NCI-H2196 treated with DMSO at 0.1 percent for 48 hours (cell line): ENCODE measurements at regions not wholly inside any gene's neighbourhood (a gene's known extent, or its start where the extent isn't known, plus 50 kb on each side); places are given as distances from the start of the nearest gene placed in this dataset.
"Not testable (repeated sequence)": the region's sequence is repeated elsewhere in the genome, so short reads cannot be mapped to it uniquely, and the experiment has no call there.

Experiments
- DNase-seq: peaks from one replicate; lab custom pipeline; 2025; ENCODE audit not compliant: unreplicated experiment; lab: John Stamatoyannopoulos, UW

DNA sequence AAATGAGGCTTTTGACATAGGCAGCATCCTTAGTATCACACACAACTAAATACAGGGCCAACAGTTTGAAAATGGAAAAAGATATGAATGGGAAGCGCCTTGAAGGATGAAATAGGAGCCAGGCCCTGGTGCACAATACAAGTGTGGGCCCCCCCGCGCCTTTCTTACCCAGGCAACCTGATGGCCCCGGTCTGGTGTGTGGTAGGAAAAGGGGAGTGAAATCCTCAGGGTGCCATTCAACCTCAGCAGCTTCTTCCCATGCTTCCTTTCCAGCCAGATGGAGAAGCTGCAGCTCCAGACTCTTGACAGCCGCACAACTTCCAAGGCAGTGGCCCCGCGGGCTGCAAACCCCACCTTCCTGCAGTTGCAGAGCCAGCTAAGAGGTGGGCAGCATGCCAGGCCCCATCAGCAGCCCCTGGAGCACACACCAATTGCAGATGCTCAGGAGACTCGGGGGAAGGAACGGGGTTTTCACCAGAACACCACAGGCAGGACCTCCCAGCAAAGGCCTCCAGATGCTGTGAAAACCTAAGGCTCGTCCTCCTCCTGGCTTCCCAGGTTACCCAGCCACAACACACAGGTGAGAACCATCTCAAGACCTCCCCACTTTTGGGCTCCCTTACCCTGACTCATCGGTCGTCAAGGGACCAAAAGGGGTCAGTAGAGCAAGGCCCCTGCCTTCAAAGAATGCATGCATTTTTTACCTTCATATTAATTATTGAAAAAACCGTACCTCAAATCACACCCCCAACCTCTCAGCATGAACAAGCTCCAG is 101.6 kb downstream of the CPN2 start:
- no peak for DNase-seq

DNA sequence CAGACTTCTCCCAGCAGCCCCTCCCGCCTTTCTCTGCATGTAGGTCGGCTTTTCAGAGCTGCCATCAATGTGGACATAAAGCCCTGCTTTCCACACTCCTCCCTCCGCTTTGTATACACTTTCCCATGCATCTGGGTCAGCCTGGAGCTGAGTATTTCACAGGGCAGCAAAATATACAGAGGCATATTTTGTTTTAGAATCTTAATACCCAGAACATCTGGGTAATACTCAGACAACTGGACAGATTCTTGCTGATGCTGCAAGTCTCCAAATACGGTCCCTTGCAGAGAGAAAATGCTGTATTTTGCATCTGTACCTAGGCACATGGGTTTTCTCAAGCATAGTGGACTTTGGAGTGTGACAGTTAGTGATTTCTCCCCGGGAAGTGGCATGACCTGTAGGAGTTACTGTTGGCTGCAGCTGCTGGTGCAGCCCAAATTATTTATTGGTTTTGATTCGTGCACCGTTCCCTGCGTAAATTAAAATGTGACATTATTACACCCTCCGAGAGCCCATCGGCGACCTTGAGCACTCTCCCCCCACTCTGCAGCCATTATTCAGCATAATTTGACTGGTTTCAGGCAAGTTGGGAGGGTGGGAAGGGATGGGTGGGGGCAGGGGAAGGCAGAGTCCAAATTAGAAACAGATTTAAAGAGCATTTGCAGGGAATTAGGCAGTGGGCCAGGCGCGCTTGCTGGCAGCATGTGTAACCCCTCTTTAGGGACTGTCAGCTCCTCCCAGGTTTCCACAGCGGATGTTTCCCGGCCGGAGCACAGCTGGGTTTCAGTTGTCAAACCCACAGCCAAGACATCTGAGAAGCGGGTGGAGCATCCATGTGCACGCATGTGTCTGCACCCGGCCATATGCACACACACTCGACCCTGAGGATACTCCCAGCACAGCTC is 100.8 kb downstream of the CPN2 start:
- DNase-seq = no peak

DNA sequence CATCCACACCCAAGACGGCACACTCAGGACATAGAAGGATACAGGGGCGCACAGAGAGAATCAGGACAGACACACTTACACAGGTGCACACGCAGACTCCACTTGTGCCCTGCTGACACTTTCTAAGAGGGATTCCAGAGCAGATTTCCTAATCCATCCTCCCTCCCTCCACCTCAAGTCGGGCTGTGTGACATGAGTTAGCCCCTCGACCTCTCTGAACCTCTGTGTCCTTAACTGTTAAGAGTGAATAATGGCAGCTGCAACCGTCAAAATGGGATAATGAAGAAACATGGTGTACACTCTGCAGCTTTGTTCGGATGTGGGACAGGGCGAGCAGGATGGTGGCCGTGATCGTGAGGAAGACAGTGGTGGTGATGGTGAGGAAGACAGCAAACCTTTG is 100.1 kb downstream of the CPN2 start:
- DNase-seq = no peak

DNA sequence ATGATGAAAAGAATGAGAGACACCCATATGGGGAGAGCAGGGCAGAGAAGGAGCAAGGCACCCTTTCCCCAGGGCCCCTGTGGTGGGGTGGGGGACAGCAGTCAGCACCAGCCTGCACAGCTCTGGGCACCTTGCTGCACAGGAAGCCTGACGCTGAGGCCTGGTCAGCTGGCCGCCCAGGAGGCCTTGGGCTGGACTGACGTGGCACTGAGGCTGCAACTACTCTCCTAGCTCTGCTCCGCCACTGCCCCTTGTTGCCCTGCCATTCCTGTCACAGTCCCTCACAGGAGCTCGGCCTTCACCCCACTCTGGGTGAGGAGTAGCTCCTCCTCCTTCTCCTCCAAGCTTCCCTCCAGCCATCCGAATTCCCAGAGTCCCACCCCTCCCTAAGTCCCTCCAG is 99.7 kb downstream of the CPN2 start:
- DNase-seq = no peak

DNA sequence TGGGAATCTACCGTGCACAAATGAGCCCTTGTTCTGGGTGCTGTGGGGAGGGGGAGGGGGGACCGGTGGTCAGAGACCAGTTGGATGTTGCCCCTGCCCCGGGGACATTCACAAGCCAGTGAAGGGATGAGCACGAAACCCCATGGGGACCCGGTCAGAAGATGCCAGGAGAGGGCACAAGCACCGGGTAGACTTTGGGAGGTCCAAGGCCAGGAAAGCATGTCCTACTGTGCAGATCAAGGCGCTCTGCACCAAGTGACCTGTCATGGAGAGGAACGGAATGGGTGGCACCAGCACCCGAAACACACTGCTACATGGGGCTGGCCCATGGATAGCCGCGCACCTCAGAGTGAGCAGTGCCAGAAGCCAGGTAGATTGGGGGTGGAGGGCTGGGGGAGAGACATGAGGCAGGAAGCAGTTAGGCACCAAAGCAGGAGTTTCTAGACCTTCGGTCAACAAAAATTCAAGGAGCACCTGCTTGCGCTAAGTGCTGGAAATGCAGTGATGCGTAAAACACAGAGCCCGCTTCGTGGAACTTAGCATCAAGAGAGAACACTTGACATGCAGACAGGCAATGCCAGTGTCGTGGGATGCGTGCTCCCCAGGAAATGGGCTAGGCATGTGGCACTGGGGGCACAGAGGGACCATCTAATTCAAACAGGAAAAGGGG is 99.1 kb downstream of the CPN2 start:
- DNase-seq = no peak

DNA sequence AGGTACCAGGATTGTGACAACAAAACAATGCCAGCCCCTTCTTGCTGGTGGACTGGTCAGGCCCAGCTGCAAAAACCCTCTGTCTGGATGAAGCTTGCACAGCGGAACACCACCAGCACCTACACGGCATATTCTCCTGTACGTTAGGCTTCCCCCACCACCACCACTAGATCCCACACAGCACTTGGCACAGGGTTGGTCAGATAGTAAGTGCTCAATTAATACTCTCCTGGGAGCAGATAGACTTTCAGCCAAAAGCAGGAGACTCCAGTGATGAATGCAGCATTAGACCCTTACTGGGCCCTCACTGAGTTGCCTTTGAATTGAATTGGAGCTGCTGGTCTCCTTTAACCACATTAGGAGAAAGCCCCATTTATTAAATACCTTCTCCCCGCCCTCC is 97.9 kb downstream of the CPN2 start:
- DNase-seq = no peak

DNA sequence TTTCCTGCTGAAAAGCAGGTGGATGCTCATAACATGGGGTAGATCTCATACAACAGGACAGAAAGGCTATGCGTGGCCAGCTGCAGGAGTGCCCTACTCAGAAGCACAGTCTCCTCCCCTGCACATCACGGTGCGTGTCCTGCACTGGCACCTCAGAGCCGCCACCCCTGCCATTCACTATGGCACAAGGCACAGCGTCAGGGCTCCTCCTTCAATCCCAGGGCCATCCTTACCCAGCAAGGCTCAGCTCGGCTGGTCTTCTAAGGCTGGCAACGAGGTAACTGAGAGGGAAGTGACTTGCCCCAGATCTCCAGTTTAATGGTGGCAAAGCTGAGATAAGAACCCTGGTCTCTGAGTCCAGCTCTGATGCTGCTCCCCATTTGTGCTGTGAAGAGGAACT is 97.1 kb downstream of the CPN2 start:
- DNase-seq = no peak

DNA sequence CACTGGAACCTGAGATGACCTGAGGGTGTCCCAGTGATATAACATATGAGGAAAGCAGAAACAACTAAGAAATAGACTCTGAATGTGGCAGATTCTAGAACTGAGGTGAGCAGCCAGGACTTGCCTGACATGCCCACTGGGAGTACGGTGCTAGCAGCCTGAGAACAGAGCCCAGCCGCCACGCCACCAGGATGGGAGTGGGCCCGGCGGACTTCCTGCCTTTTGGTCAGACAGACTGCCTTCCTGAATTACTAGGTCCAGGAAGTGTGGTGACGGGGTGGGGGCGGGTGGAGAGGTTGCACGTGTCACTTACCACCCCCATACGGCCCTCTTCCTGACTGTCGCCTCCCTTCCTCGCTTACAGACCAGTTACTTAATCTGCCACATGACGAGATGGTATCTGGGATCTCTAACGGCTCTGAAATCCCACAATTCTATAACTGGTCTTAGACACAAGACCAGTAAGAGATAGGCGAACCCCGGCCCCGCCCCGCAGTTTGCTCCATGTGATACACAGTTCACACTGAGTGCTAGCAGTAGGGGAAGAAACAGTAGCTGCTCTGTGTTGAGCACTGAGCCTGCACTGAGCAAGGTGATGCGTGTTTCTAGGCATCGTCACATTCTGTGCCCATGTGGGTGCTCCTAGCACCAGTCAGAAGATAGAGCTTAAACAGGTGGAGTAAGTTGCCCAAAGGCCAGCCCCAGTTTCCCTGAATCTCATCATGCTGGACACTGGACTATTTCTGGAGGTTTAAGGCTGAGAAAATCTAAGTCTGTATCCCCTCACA is 95.7 kb downstream of the CPN2 start:
- no peak for DNase-seq

DNA sequence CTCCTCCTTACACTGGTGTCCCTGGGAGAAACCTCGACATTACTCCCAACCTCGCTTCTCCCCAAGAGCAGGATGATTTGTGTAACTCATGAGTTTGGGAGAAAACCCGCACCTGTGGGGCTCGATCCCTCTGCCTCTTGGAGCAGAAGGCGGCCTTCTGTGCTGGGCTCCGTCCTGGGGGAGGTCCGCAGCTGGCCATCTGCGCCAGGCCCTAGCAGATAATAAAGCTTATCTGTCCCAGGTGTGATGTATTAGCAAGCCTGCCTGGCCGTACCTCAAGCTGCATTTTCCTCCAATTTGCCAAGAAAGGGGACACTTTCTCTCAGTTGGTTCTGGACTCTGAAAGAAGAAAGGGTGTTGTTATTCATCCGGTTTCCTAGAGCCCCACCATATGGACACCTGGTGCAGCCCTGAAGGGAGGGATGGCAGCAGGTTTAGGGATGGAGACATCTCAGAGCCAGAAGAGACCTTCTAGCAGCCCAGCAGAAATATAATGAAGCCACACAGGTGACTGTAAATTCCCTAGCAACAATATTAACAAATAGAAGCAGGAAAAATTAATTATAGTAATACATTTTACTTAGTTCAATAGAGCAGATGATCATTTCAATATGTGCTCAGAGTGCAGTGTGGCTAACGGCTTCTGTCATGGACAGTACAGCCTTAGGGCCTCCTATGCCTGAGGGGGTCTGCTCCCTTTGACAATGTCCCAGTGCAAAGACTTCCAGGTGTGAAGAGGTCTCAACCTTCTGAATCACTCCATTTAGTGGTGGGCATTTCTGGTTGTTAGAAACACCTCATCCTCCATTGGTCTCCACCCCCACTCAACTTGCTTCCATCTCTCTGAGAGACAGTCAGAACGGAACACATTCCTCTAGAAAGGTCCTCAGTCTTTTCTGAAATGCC is 94.8 kb downstream of the CPN2 start:
- DNase-seq = no peak

DNA sequence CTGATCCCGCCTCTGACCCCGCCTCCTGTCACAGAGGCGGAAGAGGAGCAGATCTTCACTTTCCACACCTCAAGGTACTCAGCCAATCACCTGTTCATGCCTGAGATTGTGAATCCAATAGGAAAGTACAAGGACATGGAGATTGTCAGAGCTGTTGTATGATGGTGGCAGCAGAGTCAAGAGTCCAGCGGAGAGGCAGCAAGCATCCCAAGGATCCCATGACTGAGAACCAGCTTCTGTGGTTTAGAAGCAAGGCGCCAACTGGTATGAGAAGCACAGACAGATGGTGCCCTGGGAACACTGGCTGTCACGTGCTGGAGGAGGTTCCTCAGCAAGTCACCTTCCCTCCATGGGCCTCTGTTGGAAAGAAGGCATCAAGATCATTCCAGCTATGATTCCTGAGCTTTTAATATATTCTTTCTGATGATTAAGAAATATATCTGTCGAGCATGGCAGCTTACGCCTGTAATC is 93.9 kb downstream of the CPN2 start:
- DNase-seq = no peak

DNA sequence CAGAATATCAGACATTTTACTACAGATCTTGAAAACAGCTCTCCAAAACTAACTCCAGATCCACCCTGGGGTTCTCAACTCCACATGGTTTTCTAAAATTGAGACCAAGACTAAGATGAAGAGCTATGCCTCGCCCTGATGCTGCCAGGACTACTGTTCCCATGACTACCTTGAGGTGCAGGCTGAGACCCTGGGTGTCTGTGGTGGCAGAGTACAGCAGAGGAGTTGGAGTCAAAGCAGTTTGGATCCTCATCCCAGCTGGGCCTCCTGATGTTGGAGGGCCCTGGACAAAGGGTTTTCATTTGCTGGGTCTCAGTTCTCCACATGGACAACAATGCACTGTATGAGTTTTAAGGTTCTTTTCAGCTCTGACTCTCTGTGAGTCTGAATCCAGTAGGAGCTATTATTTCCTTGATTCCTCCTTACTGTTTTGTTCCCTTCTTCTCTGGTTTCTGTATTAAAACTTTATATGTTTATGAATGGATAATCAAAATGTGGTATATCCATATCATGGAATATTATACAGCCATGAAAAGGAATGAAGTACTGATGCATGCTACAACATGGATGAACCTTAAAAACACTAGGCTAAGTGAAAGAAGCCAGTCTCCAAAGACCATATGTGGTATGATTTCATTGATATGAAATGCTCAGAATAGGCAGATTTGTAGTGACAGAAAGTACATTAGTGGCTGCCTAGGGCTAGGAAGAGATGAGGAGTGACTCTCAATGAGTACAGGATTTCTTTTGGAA is 93.0 kb downstream of the CPN2 start:
- DNase-seq = no peak

DNA sequence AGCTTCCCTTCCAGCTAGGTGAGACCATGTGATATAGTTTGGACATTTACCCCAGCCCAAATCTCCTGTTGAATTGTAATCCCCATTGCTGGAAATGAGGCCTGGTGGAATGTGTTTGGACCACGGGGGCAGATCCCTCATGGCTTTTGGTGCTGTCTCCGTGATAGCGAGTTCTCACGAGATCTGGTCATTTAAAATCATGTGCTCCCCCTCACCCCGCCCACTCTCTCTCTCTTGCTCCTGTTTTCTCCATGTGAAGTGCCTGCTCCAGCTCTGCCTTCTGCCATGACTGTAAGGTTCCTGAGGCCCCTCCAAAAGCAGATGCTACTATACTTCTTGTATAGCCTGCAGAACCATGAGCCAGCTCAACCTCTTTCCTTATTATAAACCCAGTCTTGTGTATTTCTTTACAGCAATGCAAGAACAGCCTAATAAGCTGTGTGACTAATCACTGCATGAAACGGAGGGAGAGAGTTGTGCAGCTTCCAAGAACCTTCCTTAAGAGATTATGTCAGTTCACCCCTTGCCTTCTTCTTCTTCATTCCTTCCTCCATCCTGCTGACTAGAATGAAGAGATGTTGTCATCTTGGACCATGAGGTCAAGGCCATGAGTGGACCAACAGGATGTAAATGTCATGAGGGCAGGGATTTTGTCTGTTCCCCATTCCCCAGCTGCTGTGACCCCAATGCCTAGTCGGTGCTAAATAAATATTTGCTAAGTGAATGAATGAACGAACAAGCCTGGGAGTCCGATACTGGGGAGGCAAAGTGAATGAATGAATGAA is 91.0 kb downstream of the CPN2 start:
- no peak for DNase-seq

DNA sequence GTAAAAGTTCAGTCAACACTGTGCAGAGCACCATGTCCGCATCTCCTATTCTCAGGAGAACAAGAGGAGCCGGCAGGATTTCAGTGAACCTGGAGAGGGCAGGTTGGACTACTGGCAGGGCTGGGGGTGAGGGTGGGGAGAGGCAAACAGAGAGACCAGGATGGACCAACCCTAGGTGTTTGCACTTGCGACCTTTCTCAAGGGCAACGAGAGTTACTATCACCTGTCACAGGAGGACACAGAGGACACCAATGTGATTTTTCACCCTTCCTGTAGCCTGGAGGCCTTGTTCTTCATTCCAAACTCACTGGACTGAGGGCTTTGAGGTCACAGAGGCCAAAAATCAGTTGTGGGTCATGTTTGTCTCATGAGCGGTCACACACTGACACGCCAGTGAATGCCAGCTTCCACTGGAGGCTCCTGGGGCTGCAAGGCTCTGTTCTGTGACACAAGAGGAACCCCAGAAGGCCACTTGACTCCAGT is 89.5 kb downstream of the CPN2 start:
- DNase-seq = no peak

DNA sequence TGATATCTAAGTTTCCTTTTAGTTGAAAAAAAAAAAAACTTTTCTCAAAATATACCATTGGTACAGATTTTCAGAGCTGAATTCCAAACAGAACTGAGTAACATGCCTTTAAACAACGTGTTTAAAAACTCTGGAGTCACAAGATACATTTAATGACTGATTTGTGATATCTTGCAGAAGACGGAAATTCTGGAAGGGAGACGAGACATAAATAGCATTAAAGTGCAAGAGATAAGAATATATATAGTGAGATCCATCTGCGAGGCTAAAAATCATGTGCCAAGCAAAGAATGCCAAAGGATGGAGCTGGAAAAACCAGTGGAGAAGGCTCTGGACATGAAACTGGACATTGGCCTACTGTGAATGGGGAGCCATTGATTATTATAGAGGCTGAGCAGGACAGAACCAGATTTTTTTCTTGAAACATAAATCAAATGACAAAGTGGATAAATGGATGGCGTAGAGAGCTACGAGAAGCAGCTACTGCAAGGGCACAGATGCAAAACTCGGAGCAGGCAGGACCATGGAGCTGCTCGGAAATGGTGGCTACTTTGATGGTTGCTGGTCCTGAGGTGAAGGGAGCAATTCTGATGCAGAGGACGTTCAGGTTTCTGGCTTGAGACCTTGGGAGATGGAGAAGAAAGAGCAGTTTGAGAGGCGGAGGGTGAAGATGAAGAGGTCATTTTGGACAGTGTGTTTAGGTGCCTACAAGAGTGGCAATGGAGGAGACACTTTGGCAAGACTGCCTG is 88.8 kb downstream of the CPN2 start:
- no peak for DNase-seq

DNA sequence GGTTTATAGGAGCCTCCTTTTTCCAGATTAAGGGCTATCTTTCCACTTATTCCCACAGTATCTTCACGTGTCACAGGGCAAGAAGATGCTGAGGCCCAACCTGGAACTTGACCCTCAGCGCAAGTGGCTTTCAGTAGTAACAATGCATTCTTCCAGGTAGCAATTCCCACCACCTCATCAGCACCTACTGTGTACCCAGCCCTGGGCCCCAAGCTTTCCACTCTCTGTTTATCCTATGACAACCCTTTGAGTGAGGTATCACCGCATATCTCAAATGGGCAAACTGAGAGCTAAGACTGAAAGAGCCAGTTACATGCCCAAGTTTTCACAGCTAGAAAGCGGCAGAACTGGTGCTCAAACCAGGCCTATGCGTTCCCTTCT is 88.2 kb downstream of the CPN2 start:
- DNase-seq = no peak

DNA sequence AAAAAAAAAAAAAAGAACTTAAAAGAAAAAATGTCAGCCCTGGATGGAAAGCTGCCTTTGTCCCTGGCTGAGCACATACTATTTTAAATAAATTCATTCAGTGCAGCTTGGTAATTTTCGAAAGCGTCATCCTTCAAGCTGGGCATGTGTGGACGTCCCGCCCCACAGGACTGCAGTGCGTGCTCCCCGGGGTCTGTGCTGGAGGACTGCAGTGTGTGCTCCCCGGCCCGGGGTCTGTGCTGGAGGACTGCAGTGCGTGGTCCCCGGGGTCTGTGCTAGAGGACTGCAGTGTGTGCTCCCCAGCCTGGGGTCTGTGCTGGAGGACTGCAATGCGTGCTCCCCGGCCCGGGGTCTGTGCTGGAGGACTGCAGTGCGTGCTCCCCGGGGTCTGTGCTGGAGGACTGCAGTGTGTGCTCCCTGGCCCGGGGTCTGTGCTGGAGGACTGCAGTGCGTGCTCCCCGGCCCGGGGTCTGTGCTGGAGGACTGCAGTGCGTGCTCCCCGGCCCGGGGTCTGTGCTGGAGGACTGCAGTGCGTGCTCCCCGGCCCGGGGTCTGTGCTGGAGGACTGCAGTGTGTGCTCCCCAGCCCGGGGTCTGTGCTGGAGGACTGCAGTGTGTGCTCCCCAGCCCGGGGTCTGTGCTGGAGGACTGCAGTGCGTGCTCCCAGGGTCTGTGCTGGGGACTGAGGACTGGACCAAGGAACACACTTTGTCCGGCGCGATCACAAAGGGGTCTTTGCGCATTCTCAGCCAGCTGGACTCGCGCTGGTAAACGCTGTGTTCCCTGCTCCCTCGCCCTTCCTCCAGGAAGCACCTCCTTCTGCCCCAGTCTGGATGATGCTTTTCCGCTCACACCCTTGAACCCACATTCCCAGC is 86.3 kb downstream of the CPN2 start:
- not testable (repeated sequence) for DNase-seq

DNA sequence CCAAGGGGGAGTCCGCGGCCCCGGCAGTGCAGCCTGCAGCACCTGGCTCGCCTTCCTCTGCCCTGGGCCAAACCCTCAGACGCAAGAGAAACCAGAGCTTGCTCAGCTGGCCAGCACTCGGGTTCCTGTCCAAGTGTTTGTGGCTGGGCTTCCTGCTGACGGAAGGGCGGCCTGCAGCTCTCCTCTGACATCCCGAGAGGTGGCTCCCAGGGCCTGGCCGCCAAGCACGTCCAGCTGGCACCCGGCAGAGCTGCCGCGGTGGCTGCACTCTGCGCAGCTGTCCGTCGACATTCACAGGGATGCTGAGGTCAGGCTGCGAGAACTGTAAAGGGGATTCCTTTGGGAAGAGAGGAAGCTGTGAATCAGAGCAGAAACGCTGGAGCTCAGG is 85.6 kb downstream of the CPN2 start:
- DNase-seq = peak; percentile 98
